Neural crest cell (in vitro differentiated cells): ENCODE measurements at regions not wholly inside any gene's neighbourhood (a gene's known extent, or its start where the extent isn't known, plus 50 kb on each side); places are given as distances from the start of the nearest gene placed in this dataset.

Experiments
- DNase-seq: peaks from one replicate; pipeline ENCODE4 v3.0.0; 2021; ENCODE audit warnings: low read depth, mixed read lengths, low spot score
- H3K27ac Mint-ChIP-seq: one replicate; pipeline ENCODE4 v1.8.0; 2021; ENCODE audit warnings: mild to moderate bottlenecking, mixed read lengths; ENCODE audit not compliant: unreplicated experiment
- H3K27me3 Mint-ChIP-seq: 2 replicates; pipeline ENCODE4 v1.8.0; 2021; ENCODE audit warnings: low read depth, mild to moderate bottlenecking, mixed read lengths
- H3K36me3 Mint-ChIP-seq: 2 replicates; pipeline ENCODE4 v1.8.0; 2021; ENCODE audit warnings: low read depth, mild to moderate bottlenecking, mixed read lengths
- H3K4me1 Mint-ChIP-seq: 2 replicates; pipeline ENCODE4 v1.8.0; 2021; ENCODE audit warnings: mixed read lengths
- H3K4me3 Mint-ChIP-seq: one replicate; pipeline ENCODE4 v1.8.0; 2021; ENCODE audit warnings: mild to moderate bottlenecking, mixed read lengths
- H3K9me3 Mint-ChIP-seq: 2 replicates; pipeline ENCODE4 v1.8.0; 2021; ENCODE audit warnings: mixed read lengths
- TF ChIP-seq, protein P1 (sequence below): fragments of 200-600 bp; sonication (generic); conservative IDR thresholded peaks from 2 replicates; pipeline ENCODE4 v1.5.0; 2021; ENCODE audit warnings: antibody characterized with exemption, mild to moderate bottlenecking

DNA sequence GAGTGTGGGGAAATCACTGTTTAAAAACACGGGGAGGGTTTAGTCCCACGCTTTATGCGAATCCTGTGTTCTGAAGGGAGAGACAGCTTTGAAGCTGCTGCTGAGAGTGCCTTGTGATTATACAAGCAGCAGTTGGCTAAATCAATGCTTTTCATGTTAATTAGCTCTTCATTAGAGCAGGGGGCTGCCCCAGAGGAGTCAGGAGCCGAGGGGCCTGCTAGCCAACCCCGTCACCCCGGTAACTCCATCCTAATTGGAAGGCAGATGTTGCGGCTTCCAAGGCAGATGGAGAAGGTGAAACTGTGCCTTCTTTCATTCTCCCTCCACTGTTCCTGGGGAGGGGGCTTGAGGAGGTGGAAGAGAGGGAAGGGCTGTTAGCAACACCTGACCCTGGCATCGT is 92.4 kb upstream of the ANKRD34C start:
- no peak overlapping the region for H3K27ac Mint-ChIP-seq
- no peaks in the 10 kb centered on the region for H3K36me3 Mint-ChIP-seq
- no peaks in the 10 kb centered on the region for H3K9me3 Mint-ChIP-seq

GRCh38 chr15:79186616-79187015 is 95.9 kb upstream of the ANKRD34C start:
- no peak overlapping the region for H3K27ac Mint-ChIP-seq
- no peak for DNase-seq
- H3K27me3 Mint-ChIP-seq = peaks cover 4% of the 10 kb centered on the region

More for the DNA sequence above, 92.4 kb upstream of the ANKRD34C start:
- TF ChIP-seq, protein P1, sequence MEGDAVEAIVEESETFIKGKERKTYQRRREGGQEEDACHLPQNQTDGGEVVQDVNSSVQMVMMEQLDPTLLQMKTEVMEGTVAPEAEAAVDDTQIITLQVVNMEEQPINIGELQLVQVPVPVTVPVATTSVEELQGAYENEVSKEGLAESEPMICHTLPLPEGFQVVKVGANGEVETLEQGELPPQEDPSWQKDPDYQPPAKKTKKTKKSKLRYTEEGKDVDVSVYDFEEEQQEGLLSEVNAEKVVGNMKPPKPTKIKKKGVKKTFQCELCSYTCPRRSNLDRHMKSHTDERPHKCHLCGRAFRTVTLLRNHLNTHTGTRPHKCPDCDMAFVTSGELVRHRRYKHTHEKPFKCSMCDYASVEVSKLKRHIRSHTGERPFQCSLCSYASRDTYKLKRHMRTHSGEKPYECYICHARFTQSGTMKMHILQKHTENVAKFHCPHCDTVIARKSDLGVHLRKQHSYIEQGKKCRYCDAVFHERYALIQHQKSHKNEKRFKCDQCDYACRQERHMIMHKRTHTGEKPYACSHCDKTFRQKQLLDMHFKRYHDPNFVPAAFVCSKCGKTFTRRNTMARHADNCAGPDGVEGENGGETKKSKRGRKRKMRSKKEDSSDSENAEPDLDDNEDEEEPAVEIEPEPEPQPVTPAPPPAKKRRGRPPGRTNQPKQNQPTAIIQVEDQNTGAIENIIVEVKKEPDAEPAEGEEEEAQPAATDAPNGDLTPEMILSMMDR = no peak
- DNase-seq = no peak
- peaks cover 28% of the 10 kb centered on the region for H3K4me1 Mint-ChIP-seq
- peaks cover 4% of the 10 kb centered on the region for H3K27me3 Mint-ChIP-seq
- no peak overlapping the region for H3K4me3 Mint-ChIP-seq

GRCh38 chr15:79185199-79185598 is 94.6 kb upstream of the RASGRF1 start:
- H3K27ac Mint-ChIP-seq = no peak overlapping the region
- no peaks in the 10 kb centered on the region for H3K9me3 Mint-ChIP-seq
- H3K4me1 Mint-ChIP-seq = peaks cover 5% of the 10 kb centered on the region
- no peaks in the 10 kb centered on the region for H3K36me3 Mint-ChIP-seq
- no peak overlapping the region for H3K4me3 Mint-ChIP-seq
- TF ChIP-seq, protein P1 = peak; percentile 28
- peak; percentile 32 for DNase-seq
- H3K27me3 Mint-ChIP-seq = peaks cover 2% of the 10 kb centered on the region

More at GRCh38 chr15:79186616-79187015, 95.9 kb upstream of the ANKRD34C start:
- Mint-ChIP-seq H3K4me1 (peaks cover 10% of the 10 kb centered on the region), H3K36me3 (no peaks in the 10 kb centered on the region), H3K9me3 (no peaks in the 10 kb centered on the region), H3K4me3 (no peak overlapping the region)
- TF ChIP-seq, protein P1 = no peak

DNA sequence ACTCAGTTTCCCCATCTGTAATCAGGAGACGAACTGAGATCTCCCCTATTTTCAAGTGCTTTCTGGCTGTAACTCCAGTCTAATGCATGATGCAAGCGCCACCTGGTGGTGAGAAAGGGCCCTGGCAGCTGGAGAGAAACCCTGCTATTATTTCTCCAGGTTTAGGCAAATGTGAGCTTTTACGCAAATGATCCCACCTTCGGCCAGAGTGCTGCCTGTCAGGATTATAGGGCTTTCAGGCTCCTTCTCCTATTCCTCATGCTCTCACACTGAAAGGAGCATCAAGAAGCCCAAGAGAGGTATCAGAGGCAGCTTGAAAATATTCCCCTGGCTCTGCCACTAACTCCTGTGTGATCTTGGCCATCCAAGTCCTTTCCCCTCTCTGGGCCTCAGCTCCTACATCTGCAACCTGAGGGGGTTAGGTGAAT is 93.9 kb upstream of the RASGRF1 start:
- H3K36me3 Mint-ChIP-seq = no peaks in the 10 kb centered on the region
- peaks cover 2% of the 10 kb centered on the region for H3K27me3 Mint-ChIP-seq
- TF ChIP-seq, protein P1 = peak; percentile 98
- H3K4me1 Mint-ChIP-seq = peaks cover under 1% of the 10 kb centered on the region
- peak; percentile 81 for DNase-seq
- H3K27ac Mint-ChIP-seq = no peak overlapping the region
- H3K4me3 Mint-ChIP-seq = no peak overlapping the region
- no peaks in the 10 kb centered on the region for H3K9me3 Mint-ChIP-seq

- no peak for DNase-seq
- Mint-ChIP-seq H3K27me3 (peaks cover 14% of the 10 kb centered on the region), H3K36me3 (no peaks in the 10 kb centered on the region), H3K9me3 (no peaks in the 10 kb centered on the region), H3K27ac (no peak overlapping the region), H3K4me3 (no peak overlapping the region), H3K4me1 (peaks cover 9% of the 10 kb centered on the region)
- TF ChIP-seq, protein P1 = no peak
These were observed 89.7 kb upstream of the RASGRF1 start for GRCh38 chr15:79180318-79180717.

GRCh38 chr15:79179597-79179996 is 89.0 kb upstream of the RASGRF1 start:
- H3K4me1 Mint-ChIP-seq = peaks cover 9% of the 10 kb centered on the region
- no peaks in the 10 kb centered on the region for H3K36me3 Mint-ChIP-seq
- H3K27ac Mint-ChIP-seq = no peak overlapping the region
- H3K27me3 Mint-ChIP-seq = peaks cover 19% of the 10 kb centered on the region
- TF ChIP-seq, protein P1 = no peak
- H3K9me3 Mint-ChIP-seq = no peaks in the 10 kb centered on the region
- H3K4me3 Mint-ChIP-seq = no peak overlapping the region
- DNase-seq = no peak
